ENCODE measurements at regions not wholly inside any gene's neighbourhood (a gene's known extent, or its start where the extent isn't known, plus 50 kb on each side); places are given as distances from the start of the nearest gene placed in this dataset.

DNA sequence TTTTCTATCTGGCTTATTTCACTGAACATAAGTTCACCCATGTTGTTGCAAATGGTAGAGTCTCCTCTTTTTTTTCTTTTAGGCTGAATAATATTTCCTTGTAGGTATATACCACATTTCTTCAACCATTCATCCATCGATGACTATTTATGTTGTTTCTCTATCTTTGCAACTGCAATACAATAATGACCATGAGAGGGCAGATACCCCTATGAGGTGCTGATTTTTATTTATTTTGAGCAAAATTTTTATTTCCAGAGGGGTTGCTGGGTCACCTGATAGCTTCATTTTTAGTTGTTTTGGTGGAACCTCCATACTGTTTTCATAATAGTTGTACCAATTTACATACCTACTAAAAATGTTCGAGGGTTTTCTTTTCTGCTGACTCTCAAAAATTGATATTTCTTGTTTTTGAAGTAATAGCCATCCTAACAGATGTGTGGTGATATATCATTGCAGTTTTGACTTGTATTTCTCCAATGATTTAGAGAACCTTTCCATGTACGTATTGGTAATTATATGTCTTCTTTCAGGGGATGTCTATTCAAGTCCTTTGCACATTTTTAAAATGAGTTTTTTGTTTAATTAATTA lies 1697.0 kb downstream of the PCDH7 start:
- no peak for DNase-seq (ENCODE audit: low read depth)

DNA sequence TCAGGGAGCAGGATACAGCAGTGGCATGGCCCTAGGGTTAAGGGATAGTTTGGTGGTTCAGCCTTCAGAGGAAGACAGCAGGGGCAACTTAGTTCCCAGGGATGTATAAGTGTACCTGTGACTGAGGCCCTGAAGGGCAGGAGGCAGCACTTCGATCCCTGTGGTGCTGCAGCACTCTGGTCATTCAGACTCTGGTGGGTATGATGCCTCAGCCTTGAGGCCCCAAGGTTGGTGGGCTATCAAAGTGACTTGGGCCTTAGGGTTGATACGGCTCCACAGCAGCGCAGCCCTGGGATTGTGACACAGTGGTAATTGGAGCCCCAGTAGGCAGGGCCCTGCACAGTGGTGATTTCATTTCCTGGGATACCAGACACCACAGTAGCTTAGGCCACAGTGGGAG lies 1703.1 kb downstream of the PCDH7 start:
- no peak for DNase-seq (ENCODE audit: low read depth)

DNA sequence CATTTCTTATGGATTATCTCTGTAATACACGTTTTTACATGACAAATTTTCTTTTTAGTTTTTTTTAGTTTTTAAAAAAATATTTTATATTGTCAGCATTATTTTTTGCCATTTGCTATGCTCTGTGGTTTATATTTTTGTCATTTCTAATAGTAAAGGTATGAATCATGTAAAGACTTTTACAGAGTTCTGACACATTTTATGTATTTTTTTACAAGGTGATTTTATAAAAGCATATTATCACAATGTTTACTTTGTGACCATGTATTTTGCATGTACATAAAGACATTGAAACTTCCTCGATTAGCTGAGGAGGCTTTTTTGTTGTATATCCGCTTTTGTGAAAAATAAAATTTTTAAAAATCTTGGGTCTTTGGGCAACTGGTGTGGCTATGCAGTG lies 1705.1 kb downstream of the PCDH7 start:
- DNase-seq (ENCODE audit: low read depth) = no peak

DNA sequence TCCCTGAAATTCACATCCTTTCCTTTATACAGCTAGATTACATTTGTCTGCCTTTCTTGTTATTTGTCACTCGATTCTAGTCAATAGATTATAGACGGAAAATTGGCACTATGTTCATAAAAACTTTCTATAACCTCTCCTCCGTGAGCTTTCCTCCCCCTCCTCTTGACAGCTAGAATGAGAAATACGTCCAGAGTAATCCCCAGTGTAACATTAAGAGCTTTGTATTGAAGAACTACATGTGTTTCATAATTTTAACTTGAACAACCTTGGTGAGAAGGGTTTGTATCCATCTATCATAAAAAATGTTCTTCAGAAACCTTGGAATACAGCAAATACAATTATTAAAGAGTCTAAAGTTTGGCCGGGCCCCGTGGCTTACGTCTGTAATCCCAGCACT lies 1707.4 kb downstream of the PCDH7 start:
- DNase-seq (ENCODE audit: low read depth) = no peak

DNA sequence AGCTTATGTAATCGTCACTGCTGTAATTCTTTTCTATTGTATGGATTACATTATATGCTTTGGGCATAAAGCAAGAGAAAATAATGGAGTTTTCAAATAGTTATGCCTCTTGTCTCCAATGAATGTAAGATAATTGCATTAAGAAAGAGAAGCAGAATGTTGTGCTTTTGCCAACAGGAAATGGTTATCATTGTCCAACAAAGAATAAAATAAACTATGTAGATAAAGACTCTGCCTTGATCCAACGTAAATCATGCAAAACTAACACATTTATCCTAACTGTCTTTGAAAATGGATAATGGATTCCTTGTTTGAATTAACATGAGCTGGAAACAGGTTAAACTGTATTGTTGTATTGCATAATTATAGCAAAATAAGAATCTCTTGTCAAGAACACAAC lies 1709.0 kb downstream of the PCDH7 start:
- DNase-seq (ENCODE audit: low read depth) = no peak

DNA sequence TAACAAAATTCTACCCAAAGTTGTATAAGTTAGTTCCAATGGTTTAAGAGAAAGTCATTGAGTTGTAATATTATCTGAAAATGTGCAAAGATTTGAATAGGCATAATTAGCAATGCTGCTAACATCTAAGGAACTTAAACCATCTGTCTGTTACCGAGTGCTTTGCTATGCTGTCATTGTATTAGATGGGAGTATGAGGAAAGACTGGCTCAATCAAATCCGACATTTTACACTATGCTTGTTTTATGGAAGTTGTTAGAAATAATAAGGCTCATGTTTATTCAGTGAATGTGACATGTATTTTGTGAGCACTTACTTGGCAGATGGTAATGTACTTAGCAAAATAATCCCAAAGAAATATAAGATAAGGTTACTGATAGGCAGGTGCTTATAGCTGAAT lies 1715.1 kb downstream of the PCDH7 start:
- no peak for DNase-seq (ENCODE audit: low read depth)

GRCh38 chr4:32436816-32437215 lies 1716.6 kb downstream of the PCDH7 start:
- no peak for DNase-seq (ENCODE audit: low read depth)

- peak; percentile 74 for DNase-seq (ENCODE audit: low read depth)
Observed at GRCh38 chr4:32440391-32440790, 1720.2 kb downstream of the PCDH7 start.

DNA sequence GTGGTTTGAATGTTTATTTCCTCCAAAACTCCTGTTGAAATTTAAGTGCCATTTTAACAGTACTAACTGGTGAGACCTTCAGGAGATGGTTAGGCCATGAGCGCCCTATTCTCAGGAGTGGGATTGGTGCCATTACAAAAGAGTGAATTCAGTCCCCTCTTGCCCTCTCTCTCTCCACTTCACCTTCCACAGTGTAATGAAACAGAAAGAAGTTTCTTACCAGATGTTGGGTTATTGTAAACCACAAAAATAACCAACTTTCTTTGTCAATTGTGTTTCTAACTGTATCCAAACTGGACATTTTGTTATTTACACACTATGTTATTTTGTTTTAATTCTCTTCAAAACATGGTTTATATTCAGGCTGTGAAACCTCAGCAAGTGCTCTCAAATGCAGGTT lies 1734.3 kb downstream of the PCDH7 start:
- no peak for DNase-seq (ENCODE audit: low read depth)

DNA sequence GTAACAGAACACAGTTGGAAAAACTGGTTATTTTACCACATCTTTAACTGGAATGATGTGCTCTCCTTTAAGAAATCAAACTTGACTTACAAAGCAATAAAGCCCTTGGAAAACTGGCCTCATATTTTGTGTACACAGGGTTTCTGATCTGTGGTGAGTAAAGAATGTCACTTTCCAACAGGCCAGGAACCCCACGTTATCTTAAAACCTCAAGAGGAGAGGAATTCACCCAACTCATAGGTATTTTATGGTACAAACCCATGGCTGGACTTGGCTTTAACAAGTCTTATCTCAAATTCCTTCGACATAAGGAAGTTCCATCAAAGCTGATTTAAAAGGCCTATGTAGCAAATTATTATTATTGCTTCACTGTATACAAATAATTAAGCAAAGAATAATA lies 1735.1 kb downstream of the PCDH7 start:
- DNase-seq (ENCODE audit: low read depth) = no peak

DNA sequence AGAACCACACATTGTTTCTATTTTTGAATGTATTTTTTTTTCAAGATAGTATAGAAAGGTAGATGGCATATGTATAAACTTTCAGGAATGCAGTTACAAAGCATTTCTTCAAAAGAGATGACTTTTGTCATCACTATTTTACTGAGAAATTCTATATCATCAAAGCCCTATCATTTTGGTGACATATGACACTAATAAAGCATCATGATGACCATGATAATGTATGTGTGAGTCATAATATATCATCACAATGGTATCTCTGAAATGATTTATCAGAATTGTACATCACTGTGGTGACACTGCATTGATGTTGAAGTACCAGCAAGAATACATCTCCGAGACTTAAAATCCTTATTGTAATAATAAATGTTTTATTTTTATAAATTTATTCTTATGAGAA lies 1740.8 kb downstream of the PCDH7 start:
- no peak for DNase-seq (ENCODE audit: low read depth)

DNA sequence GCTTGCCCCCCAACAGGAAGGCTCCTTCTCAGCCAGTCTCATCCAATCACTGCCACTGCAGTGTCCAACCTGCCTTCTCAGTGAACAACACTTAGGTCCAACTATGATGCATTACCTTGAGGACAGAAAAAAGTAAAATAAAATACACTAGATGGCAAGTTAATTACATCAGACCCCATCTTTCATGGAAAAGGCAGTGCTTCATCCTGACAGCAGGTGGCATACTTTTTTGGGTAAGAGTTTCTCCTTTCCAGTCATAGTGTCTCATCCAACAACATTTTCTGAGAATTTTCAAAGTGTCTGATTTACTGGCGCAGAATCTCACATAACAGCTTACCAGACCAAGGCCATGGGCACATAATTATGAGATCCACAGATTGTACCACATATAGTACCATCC lies 1742.8 kb downstream of the PCDH7 start:
- DNase-seq (ENCODE audit: low read depth) = peak; percentile 30

GRCh38 chr4:32470087-32470585 lies 1750.0 kb downstream of the PCDH7 start:
- peak; percentile 20 for DNase-seq (ENCODE audit: low read depth)

DNA sequence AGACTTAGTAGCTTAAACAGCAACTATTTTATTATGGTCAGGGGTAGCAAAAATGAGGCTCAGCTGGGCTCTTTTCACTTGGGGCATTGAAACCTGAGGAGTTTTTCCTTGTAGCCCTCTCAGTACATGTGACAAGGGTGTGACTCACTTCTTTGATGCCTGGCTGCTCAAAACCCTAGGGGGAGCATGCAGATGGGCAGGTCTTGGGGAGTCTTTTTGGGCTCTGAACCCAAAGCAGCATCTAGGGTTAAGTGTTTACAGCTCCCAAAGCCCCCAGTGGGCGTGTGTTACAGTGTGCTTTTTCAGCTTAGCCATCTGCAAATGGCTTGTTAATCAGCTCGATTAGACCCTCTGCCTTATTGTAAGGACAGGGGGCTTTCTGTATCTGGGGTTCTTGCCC lies 1752.7 kb downstream of the PCDH7 start:
- peak; percentile 43 for DNase-seq (ENCODE audit: low read depth)

DNA sequence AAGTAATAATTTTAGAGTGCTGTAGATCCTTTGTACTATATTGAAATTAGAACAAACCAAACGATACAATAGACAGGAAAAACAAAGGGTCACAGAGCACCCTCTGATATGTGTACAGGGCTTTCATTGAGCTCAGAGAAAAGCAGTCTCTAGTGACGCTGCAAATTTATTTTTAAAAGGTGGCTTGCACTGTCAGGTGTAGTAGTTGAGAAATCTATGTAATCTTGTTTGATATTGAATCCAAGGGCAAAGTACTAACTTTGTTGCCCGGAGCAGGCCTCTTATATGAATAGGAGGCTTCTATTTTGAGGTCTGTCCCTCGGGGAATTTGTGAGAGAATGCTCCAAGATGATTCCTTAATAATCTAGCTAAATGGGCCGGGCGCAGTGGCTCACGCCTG lies 1755.5 kb downstream of the PCDH7 start:
- no peak for DNase-seq (ENCODE audit: low read depth)

DNA sequence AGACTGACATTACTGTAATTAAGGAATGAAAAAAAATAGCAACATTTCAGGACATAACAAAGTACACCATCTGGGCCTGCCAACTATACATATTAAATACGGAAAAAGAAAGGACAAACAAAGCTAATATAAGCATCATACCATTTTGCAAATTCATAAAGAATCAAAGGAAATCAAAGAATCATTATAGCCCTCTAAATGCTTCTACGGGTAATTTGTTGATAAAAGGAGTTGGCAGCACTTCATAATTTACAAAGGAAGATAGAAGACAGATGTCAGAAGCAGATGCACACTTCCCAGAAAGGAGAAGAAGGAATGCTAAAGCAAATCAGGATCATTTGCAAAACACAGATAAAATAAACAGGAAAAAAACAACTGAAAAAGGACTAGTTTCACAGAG lies 1757.3 kb downstream of the PCDH7 start:
- DNase-seq (ENCODE audit: low read depth) = no peak

DNA sequence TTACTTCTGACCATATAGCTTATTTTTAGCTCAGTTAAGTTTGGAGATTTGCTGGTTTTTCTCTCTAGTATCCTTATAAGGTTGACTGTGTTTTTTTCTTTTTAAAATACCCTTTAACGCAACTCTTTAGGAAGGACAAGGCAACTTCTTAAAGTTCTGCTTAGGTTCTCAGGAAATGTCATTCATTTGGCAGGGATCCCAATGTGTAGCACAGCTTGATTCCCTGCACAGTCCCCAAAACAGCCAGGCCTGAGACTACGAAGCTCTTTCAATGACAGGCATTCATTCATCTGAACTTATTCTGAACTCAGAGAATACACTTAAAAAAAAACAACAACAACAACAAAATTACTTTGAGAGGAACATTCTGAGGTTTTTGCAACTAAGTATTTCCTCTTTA lies 1765.8 kb downstream of the PCDH7 start:
- DNase-seq (ENCODE audit: low read depth) = peak; percentile 13

- DNase-seq (ENCODE audit: low read depth) = no peak
Observed at GRCh38 chr4:32488690-32489089, 1768.5 kb downstream of the PCDH7 start.

GRCh38 chr4:32499171-32499570 lies 1779.0 kb downstream of the PCDH7 start:
- peak; percentile 99 for DNase-seq (ENCODE audit: low read depth)

GRCh38 chr4:32503241-32503640 lies 1783.1 kb downstream of the PCDH7 start:
- no peak for DNase-seq (ENCODE audit: low read depth)

DNA sequence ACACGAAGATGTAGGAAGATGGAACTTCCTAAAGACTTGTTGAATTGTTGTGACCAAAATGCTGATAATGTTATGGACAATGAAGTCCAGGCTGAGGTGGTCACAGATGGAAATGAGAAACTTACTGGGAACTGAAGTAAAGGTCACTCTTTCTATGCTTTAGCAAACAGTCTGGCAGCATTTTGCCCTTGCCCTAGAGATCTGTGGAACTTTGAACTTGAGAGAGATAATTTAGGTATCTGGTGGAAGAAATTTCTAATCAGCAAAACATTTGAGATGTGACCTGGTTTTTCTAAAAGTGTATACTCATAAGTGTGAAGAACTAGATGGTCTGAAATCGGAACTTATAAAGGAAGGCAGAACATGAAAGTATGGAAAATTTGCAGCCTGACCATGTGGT lies 1785.9 kb downstream of the PCDH7 start:
- no peak for DNase-seq (ENCODE audit: low read depth)

DNA sequence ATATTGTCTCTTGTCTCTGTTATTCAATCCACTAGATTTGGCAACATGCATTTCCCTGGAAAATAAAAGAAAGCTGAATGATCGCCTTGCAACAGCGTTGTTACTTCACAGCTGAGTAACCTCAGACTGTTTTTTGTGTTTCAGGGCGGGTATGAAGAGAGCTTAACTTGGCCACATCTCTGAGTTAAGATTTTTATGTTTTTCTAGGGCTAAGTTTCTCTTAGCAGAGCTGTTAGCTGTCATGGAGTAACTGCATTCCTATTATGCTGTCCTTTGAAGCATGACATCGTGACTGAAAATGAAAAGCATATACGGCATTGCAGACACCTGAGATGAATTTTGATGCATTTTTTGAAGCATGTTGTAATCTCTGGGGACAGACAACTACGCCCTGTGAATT lies 1798.9 kb downstream of the PCDH7 start:
- DNase-seq (ENCODE audit: low read depth) = peak; percentile 80

- DNase-seq (ENCODE audit: low read depth) = no peak
Observed at GRCh38 chr4:32525420-32525819, 1805.3 kb downstream of the PCDH7 start.

DNA sequence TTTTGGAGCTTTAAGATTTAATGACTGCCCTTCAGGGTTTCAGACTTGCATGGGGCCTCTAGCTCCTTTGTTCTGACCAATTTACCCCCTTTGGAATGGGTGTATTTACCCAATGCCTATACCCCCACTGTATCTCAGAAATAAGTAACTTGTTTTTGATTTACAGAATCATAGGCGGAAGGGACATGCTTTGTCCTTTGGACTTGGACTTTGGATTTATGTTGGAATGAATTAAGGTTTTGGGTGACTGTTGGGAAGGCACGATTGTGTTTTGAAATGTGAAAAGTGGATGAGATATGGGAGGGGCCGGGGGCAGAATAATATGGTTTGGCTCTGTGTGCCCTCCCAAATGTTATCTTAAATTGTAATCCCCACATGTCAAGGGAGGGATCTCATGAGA lies 1824.7 kb downstream of the PCDH7 start:
- DNase-seq (ENCODE audit: low read depth) = no peak

Measured in renal cortical epithelial cell (primary cell).